Stomach (tissue), 4 donors: ENCODE measurements at regions not wholly inside any gene's neighbourhood (a gene's known extent, or its start where the extent isn't known, plus 50 kb on each side); places are given as distances from the start of the nearest gene placed in this dataset.

Source experiments
- POLR2A ChIP-seq, 4 donors: fragments of 450-650 bp; IDR thresholded peaks; one replicate each; pipeline ENCODE4 v1.6.1; 2016; ENCODE audit warnings: antibody characterized with exemption in 4 of 4, control low read depth in 2 of 4, mild to moderate bottlenecking in 1 of 4, moderate library complexity in 1 of 4
- POLR2AphosphoS5 ChIP-seq, 3 donors: sonication (generic); formaldehyde crosslinking; IDR thresholded peaks; one replicate each; pipeline ENCODE4 v1.6.1; 2016; ENCODE audit warnings: antibody characterized with exemption in 3 of 3
- TF ChIP-seq, protein P1 (sequence below), 7 experiments: fragments of 450-650 bp in 4 of 7; fragments of 200-600 bp in 3 of 7; sonication (generic) in 3 of 7; IDR thresholded peaks; one replicate each; pipeline ENCODE4 v1.5.1; 2016 to 2019; ENCODE audit warnings: antibody characterized with exemption in 7 of 7, control low read depth in 2 of 7, mild to moderate bottlenecking in 1 of 7

DNA sequence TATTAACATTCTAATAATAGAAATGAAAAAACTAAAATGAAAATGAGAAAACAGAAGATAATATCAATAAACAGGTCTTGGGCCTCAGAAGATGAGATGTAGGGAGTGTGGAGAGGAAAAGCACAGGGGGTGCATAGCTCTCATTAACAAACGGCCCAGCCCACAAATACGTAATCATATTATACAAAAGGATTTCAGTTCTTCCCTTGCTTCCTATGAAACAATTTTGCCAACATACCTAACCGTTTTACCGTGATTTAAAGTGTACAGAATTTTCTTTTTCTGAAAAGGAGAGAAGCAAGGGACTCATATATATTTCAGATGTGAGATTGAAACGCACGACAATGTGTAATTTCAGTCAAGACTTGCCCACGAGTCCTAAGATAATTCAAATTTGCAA lies 136.0 kb downstream of the HFE start:
- TF ChIP-seq, protein P1, sequence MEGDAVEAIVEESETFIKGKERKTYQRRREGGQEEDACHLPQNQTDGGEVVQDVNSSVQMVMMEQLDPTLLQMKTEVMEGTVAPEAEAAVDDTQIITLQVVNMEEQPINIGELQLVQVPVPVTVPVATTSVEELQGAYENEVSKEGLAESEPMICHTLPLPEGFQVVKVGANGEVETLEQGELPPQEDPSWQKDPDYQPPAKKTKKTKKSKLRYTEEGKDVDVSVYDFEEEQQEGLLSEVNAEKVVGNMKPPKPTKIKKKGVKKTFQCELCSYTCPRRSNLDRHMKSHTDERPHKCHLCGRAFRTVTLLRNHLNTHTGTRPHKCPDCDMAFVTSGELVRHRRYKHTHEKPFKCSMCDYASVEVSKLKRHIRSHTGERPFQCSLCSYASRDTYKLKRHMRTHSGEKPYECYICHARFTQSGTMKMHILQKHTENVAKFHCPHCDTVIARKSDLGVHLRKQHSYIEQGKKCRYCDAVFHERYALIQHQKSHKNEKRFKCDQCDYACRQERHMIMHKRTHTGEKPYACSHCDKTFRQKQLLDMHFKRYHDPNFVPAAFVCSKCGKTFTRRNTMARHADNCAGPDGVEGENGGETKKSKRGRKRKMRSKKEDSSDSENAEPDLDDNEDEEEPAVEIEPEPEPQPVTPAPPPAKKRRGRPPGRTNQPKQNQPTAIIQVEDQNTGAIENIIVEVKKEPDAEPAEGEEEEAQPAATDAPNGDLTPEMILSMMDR (IDR thresholded peaks at IDR 0.05): no peak
- no peak for TF ChIP-seq POLR2A (IDR thresholded peaks at IDR 0.05)
- TF ChIP-seq POLR2AphosphoS5 (IDR thresholded peaks at IDR 0.05): no peak
